ENCODE measurements at regions not wholly inside any gene's neighbourhood (a gene's known extent, or its start where the extent isn't known, plus 50 kb on each side); places are given as distances from the start of the nearest gene placed in this dataset.

DNA sequence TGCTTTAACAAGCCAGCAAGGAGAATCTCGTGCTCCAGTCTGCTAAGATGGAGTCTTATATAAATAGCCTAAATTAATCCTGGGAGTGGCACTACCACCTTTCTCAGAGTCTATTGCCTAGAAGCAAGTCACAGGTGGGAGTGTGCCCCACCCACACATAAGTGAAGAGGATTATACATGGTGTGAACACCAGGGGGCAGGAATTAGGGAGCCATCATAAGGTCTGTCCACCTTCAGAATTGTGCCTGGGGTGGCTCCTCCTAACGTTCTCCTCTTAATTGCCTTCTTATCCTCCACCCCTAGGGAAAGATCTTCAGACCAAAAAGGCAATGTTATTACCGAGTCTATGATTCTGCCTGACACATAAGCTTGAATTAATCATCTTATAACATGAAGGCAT, 276.8 kb upstream of the SESN3 start:
- TF ChIP-seq EZH2 (IDR thresholded peaks at IDR 0.05; ENCODE audit: low read length, unreplicated experiment) (no peak), CTCF (conservative IDR thresholded peaks at IDR 0.05; ENCODE audit: low read depth, low read length) (no peak)
